Right lobe of liver (tissue), 6 donors: ENCODE measurements at regions not wholly inside any gene's neighbourhood (a gene's known extent, or its start where the extent isn't known, plus 50 kb on each side); places are given as distances from the start of the nearest gene placed in this dataset.

Source experiments
- ATAC-seq, 4 donors: fragments of 200-7000 bp; cut with Tn5 transposase; one replicate each; pipeline ENCODE4 v1.9.1; 2020; ENCODE audit warnings: mild to moderate bottlenecking in 4 of 4, moderate library complexity in 4 of 4
- DNase-seq, 3 donors: peaks; one replicate each; pipeline ENCODE4 v3.0.0-alpha.2; 2020
- H3K27ac ChIP-seq, 3 donors: fragments of 200-600 bp; one replicate each; pipeline ENCODE4 v1.8.0; 2022
- H3K27me3 ChIP-seq, 2 donors: fragments of 200-600 bp; one replicate each; pipeline ENCODE4 v1.8.0; 2022
- H3K36me3 ChIP-seq, 4 donors: fragments of 200-600 bp; sonication (generic) in 1 of 4; one replicate each; pipeline versions ENCODE4 v1.5.1 to v1.8.0; 2017 to 2022; ENCODE audit warnings: control low read depth in 1 of 4
- H3K4me1 ChIP-seq, 4 donors: fragments of 200-600 bp; sonication (generic) in 1 of 4; one replicate each; pipeline versions ENCODE4 v1.5.1 to v1.8.0; 2017 to 2022; ENCODE audit warnings: control low read depth in 1 of 4
- H3K4me3 ChIP-seq, 3 donors: fragments of 200-600 bp; one replicate each; pipeline ENCODE4 v1.8.0; 2022
- H3K9me3 ChIP-seq, 4 donors: fragments of 200-600 bp; sonication (generic) in 1 of 4; one replicate each; pipeline versions ENCODE4 v1.5.1 to v1.8.0; 2017 to 2022; ENCODE audit warnings: control low read depth in 1 of 4
- POLR2A ChIP-seq: fragments of 450-650 bp; IDR thresholded peaks from one replicate; pipeline ENCODE4 v1.6.1; 2017; ENCODE audit warnings: antibody characterized with exemption, mild to moderate bottlenecking
- WGBS: methylation state at CpG from one replicate; pipeline ENCODE4 v1.1.6; 2018; ENCODE audit warnings: low coverage, low lambda C conversion rate; ENCODE audit not compliant: insufficient coverage; ENCODE audit errors: missing lambda C conversion rate; 5-methylcytosine and 5-hydroxymethylcytosine counted together
- intact Hi-C, 2 donors: fragments of 100-400 bp; cut with DNase I; formaldehyde crosslinking; loops; one replicate each; pipeline versions ENCODE4 v1.11.2 to v1.14.1; 2022
- TF ChIP-seq, protein P1 (sequence below), 4 donors: fragments of 200-600 bp in 3 of 4; fragments of 450-650 bp in 1 of 4; IDR thresholded peaks; one replicate each; pipeline versions ENCODE4 v1.5.1 to v1.8.0; 2016 to 2022; ENCODE audit warnings: antibody characterized with exemption in 4 of 4, mild to moderate bottlenecking in 2 of 4
- donor health status: DM: no; HTN: yes; CAD: no.
- donor health status: DM: no; HTN: no; CAD: no.
- donor health status: DM: no; HTN: no; CAD: no.
- donor health status: DM: no; HTN: yes; CAD: no.
- donor health status: DM: no; HTN: yes; CAD: no.

DNA sequence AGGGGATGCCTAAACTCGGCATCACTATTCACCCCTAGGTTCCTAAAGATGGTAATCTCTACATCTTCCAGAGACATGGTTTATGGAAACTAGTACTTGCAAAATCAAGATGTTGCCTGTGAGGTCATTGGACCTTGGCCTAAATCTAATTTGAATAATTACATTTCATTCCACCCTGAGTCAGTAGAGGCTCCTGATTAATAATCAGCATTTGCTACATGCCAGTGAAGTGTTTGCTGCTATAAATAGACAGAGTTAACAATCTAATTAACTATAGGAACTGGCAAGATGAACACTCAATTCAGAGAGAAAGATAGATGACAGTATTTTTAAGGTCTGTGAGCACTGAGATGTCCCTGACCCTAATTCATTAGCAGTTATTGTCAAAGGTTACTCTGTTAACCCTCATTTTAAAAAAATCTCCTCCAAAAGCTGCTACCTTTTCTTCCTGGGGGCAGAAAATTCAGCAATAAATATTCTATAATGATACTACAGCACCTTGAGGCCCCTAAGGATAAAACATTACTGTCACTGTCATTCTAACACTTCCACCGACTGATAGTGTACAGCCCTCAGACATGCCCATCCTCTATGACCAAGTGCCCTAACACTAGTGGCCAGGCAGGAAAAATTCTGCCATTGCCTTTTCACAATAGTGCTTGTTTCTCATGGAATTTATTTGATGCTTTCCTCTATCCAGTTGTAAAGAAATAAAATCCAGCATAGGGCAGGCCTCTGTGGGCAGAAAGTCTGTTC lies 65.7 kb upstream of the CCDC196 start:
- no peak for ATAC-seq
- 90% methylated on average over 1 of the region's 2 CpGs for WGBS

DNA sequence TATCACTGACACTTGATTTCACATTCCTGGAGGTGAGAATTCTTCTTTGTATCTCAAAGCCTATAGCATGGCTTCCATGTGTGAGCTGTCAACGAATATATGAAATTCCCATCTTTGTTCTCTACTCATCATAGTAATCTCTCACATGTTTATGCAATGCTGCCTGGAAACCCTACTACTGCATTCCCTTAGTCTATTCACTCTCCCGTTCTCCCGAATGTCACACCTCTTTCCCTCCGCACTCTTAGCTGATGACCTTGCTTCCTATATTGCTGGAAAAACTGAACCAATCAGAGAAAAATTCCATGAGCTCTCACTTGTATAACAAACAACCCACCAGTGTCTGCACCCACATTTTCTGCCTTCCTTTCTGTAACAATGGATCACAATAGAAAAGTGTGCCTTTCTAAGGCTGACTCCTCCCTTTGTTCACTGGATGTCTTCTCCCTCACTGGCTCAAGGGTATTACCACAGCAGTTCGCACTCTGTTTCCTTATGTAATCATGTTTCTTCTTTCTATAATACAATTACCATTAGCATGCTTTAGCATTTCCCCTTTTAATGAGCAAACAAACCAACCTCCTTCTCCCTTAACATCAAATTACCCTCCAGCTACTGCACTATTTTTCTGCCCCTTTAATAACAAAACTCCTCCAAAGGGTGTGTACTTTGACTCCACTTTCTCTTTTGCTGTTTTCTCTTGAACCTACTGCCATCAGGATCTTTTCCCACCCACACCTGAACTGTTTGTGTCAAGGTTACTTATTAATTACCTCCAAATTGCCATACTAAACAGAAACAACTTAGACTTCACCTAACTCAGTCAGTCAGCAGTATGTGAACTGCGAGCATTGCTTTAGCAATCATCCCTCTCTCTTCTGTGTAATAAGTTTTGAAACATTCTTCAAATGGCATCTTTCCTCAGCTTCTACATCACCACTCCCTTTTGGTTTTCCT lies 63.9 kb upstream of the CCDC196 start:
- peak overlapping the region in 2 of 3 donors; percentile 2 to 10 for H3K4me3 ChIP-seq
- peak overlapping the region in 2 of 3 donors; percentile 12 to 20 for H3K27ac ChIP-seq

More for the DNA sequence above, 65.7 kb upstream of the CCDC196 start:
- Histone ChIP-seq H3K27me3 (no peaks in the 10 kb centered on the region), H3K9me3 (no peaks in the 10 kb centered on the region), H3K27ac (no peak overlapping the region), H3K4me3 (no peak overlapping the region), H3K36me3 (no peaks in the 10 kb centered on the region), H3K4me1 (peaks cover 0 to 8% (median 0%) of the 10 kb centered on the region in 4 donors)
- TF ChIP-seq, protein P1, sequence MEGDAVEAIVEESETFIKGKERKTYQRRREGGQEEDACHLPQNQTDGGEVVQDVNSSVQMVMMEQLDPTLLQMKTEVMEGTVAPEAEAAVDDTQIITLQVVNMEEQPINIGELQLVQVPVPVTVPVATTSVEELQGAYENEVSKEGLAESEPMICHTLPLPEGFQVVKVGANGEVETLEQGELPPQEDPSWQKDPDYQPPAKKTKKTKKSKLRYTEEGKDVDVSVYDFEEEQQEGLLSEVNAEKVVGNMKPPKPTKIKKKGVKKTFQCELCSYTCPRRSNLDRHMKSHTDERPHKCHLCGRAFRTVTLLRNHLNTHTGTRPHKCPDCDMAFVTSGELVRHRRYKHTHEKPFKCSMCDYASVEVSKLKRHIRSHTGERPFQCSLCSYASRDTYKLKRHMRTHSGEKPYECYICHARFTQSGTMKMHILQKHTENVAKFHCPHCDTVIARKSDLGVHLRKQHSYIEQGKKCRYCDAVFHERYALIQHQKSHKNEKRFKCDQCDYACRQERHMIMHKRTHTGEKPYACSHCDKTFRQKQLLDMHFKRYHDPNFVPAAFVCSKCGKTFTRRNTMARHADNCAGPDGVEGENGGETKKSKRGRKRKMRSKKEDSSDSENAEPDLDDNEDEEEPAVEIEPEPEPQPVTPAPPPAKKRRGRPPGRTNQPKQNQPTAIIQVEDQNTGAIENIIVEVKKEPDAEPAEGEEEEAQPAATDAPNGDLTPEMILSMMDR (IDR thresholded peaks at IDR 0.05) = no peak
- TF ChIP-seq POLR2A = no peak
- intact Hi-C loops = no loop called here
- no peak for DNase-seq

DNA sequence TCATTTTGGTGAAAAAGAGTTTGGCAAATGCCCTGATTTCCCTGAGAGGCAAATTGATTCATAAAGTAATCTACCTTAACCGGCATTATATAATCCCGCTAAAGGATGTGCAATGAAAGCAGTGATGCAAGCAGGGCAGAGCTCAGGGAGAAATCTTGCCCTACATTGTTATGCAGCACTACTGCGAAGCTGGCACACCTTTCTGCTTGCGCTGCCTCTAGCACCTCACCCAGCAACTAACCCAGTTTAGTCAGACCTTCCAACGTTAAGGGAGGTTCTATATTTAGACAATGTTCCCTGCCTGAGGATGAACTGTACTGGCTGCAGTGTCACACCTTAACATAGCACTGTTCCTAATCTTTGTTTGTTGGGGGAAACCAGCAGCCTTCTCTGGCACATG lies 60.8 kb upstream of the CCDC196 start:
- 38% methylated on average over 5 of the region's 5 CpGs for WGBS
- Histone ChIP-seq H3K4me3 (no peak overlapping the region), H3K27me3 (no peaks in the 10 kb centered on the region), H3K9me3 (no peaks in the 10 kb centered on the region), H3K27ac (no peak overlapping the region), H3K36me3 (no peaks in the 10 kb centered on the region), H3K4me1 (peaks cover 0 to 8% (median 0%) of the 10 kb centered on the region in 4 donors)
- TF ChIP-seq POLR2A = no peak
- TF ChIP-seq, protein P1 (IDR thresholded peaks at IDR 0.05) = no peak
- DNase-seq = peak; percentile 22 to 67 (median 64)
- intact Hi-C loops = no loop called here
- ATAC-seq = peak; percentile 74 to 87 (median 80)

More for the DNA sequence above, 63.9 kb upstream of the CCDC196 start:
- 43% methylated on average over 6 of the region's 6 CpGs for WGBS
- intact Hi-C loops = no loop called here
- Histone ChIP-seq H3K9me3 (no peaks in the 10 kb centered on the region), H3K4me1 (peaks cover 0 to 8% (median 0%) of the 10 kb centered on the region in 4 donors), H3K27me3 (no peaks in the 10 kb centered on the region), H3K36me3 (no peaks in the 10 kb centered on the region)
- ATAC-seq (peak; percentile 75 to 88 (median 80)), DNase-seq (no peak)
- TF ChIP-seq, protein P1 (IDR thresholded peaks at IDR 0.05) = no peak
- peak; percentile 17 for TF ChIP-seq POLR2A

DNA sequence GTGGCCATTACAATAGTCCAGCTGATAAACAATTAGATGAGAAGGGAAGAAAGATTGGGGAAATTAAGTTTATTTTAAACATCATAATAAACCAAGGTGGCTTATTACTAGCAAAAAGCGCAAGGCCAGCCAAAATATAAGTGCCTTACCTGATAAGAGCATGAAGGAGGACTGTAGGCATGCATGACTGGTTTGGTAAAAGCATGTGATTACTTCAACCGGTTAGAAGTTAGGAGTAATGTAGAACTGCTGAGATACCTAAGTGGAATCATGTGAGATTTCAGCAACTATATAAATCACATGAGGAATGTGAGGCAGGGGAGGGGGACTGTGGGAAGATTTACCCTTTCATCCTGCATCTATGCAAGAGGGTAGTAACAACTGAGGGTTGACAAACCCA lies 59.7 kb upstream of the CCDC196 start:
- intact Hi-C loops = no loop called here
- H3K4me3 ChIP-seq = no peak overlapping the region
- H3K9me3 ChIP-seq = no peaks in the 10 kb centered on the region
- DNase-seq (no peak), ATAC-seq (no peak)
- no peaks in the 10 kb centered on the region for H3K36me3 ChIP-seq
- no peaks in the 10 kb centered on the region for H3K27me3 ChIP-seq
- WGBS = 75% methylated on average over 2 of the region's 2 CpGs
- H3K27ac ChIP-seq = no peak overlapping the region
- H3K4me1 ChIP-seq = peaks cover 0 to 8% (median 0%) of the 10 kb centered on the region in 4 donors
- TF ChIP-seq, protein P1 (IDR thresholded peaks at IDR 0.05) = no peak
- TF ChIP-seq POLR2A = no peak
